ENCODE measurements at regions not wholly inside any gene's neighbourhood (a gene's known extent, or its start where the extent isn't known, plus 50 kb on each side); places are given as distances from the start of the nearest gene placed in this dataset.

DNA sequence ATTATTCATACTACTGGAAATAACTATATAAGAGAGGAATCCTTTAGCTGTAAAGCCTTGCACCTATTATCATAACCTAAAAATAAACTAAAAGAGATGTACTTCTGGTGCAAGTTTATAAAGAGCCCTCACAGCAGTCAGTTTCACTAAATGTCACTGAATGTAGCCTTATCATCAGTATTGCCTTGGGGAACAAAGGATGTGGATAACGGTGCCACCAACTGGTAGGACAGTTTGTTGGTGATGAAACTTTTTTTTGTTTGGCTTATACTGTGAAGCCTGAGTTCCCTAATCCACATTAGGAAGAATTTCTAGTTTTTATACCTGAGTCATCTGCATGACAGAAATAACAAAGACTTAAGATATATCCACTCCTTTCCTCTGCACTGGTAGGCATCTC lies 117.9 kb upstream of the COL1A2 start:
- Histone ChIP-seq H3K4me3 (no peak overlapping the region), H3K9me3 (no peaks in the 10 kb centered on the region), H3K9ac (no peak overlapping the region), H3K27ac (no peak overlapping the region), H3K27me3 (no peaks in the 10 kb centered on the region), H4K20me1 (no peaks in the 10 kb centered on the region), H3K36me3 (no peaks in the 10 kb centered on the region), H3K4me1 (peaks cover 10% of the 10 kb centered on the region), H3K4me2 (no peak overlapping the region)
- no peak for TF ChIP-seq Cebpa-rat (IDR thresholded peaks at IDR 0.05)

DNA sequence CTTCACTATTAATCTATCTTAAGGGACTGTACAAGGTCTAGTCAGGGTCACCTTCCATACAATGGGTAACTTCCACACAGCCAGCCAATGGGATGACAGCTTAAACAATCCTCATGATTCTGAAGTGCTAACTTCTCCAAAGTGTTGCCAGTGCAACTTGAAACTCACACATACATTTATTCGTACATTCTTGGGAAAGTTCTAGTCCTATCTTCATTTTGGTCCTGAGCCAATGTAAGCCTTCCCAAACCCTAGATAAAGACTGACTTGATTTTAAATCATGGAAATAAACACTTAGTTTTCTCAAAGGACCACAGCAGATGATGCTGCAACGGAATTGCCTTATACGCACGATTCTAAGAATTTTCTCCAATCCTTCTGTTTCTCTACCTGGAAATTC lies 117.5 kb upstream of the COL1A2 start:
- Histone ChIP-seq H3K4me3 (no peak overlapping the region), H3K4me2 (no peak overlapping the region), H3K27ac (no peak overlapping the region), H3K36me3 (no peaks in the 10 kb centered on the region), H4K20me1 (no peaks in the 10 kb centered on the region), H3K9ac (no peak overlapping the region), H3K27me3 (no peaks in the 10 kb centered on the region), H3K4me1 (peaks cover 10% of the 10 kb centered on the region), H3K9me3 (no peaks in the 10 kb centered on the region)
- TF ChIP-seq Cebpa-rat (IDR thresholded peaks at IDR 0.05), result no peak

DNA sequence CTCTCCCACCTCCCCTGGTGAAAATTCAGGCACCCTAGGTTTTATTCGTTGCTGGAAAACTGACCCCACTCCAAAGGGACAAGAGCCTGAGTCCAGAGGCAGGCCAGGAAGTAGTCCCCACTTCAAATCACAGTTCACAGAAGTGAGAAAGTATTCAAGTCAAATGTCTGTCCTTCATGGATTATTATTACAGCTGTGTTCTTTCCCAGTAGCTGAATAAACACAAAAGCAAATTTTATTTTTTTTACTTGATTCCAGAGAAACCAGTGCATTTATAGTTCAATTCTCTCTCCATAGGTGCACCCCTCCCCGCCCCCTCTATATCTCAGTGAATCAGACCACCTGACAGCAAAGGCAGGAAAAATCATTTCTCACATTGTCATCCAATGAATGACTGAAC lies 113.8 kb upstream of the COL1A2 start:
- Histone ChIP-seq H3K4me2 (no peak overlapping the region), H3K27me3 (no peaks in the 10 kb centered on the region), H3K4me3 (no peak overlapping the region), H3K27ac (no peak overlapping the region), H3K4me1 (peaks cover 5% of the 10 kb centered on the region), H3K9me3 (no peaks in the 10 kb centered on the region), H3K36me3 (no peaks in the 10 kb centered on the region), H4K20me1 (no peaks in the 10 kb centered on the region), H3K9ac (no peak overlapping the region)
- TF ChIP-seq Cebpa-rat (IDR thresholded peaks at IDR 0.05), result no peak

GRCh38 chr7:94284104-94284503 lies 110.6 kb upstream of the COL1A2 start:
- no peak overlapping the region for H3K4me2 ChIP-seq
- no peaks in the 10 kb centered on the region for H4K20me1 ChIP-seq
- H3K27me3 ChIP-seq, result no peaks in the 10 kb centered on the region
- H3K9me3 ChIP-seq, result no peaks in the 10 kb centered on the region
- H3K9ac ChIP-seq, result no peak overlapping the region
- no peaks in the 10 kb centered on the region for H3K4me1 ChIP-seq
- H3K4me3 ChIP-seq, result no peak overlapping the region
- H3K27ac ChIP-seq, result no peak overlapping the region
- no peak for TF ChIP-seq Cebpa-rat (IDR thresholded peaks at IDR 0.05)
- no peaks in the 10 kb centered on the region for H3K36me3 ChIP-seq

GRCh38 chr7:94286111-94286510 lies 108.6 kb upstream of the COL1A2 start:
- no peak overlapping the region for H3K27ac ChIP-seq
- H3K4me1 ChIP-seq, result no peaks in the 10 kb centered on the region
- no peaks in the 10 kb centered on the region for H4K20me1 ChIP-seq
- no peak for TF ChIP-seq Cebpa-rat (IDR thresholded peaks at IDR 0.05)
- H3K4me3 ChIP-seq, result no peak overlapping the region
- H3K4me2 ChIP-seq, result no peak overlapping the region
- no peak overlapping the region for H3K9ac ChIP-seq
- H3K9me3 ChIP-seq, result no peaks in the 10 kb centered on the region
- H3K27me3 ChIP-seq, result no peaks in the 10 kb centered on the region
- no peaks in the 10 kb centered on the region for H3K36me3 ChIP-seq

GRCh38 chr7:94288096-94288495 lies 106.6 kb upstream of the COL1A2 start:
- H3K4me1 ChIP-seq, result no peaks in the 10 kb centered on the region
- no peaks in the 10 kb centered on the region for H3K27me3 ChIP-seq
- no peak overlapping the region for H3K4me2 ChIP-seq
- TF ChIP-seq Cebpa-rat (IDR thresholded peaks at IDR 0.05), result no peak
- H3K4me3 ChIP-seq, result no peak overlapping the region
- no peaks in the 10 kb centered on the region for H4K20me1 ChIP-seq
- H3K9me3 ChIP-seq, result no peaks in the 10 kb centered on the region
- no peak overlapping the region for H3K27ac ChIP-seq
- H3K9ac ChIP-seq, result no peak overlapping the region
- H3K36me3 ChIP-seq, result no peaks in the 10 kb centered on the region

GRCh38 chr7:94289071-94289470 lies 105.6 kb upstream of the COL1A2 start:
- H3K4me2 ChIP-seq, result no peak overlapping the region

GRCh38 chr7:94294471-94295131 lies 100.1 kb upstream of the COL1A2 start:
- Histone ChIP-seq H4K20me1 (no peaks in the 10 kb centered on the region), H3K4me1 (no peaks in the 10 kb centered on the region)

More at GRCh38 chr7:94289071-94289470, 105.6 kb upstream of the COL1A2 start:
- no peak overlapping the region for H3K4me3 ChIP-seq
- H3K9ac ChIP-seq, result no peak overlapping the region
- TF ChIP-seq Cebpa-rat (IDR thresholded peaks at IDR 0.05), result no peak
- no peaks in the 10 kb centered on the region for H3K4me1 ChIP-seq
- no peaks in the 10 kb centered on the region for H3K9me3 ChIP-seq
- no peaks in the 10 kb centered on the region for H4K20me1 ChIP-seq
- H3K36me3 ChIP-seq, result no peaks in the 10 kb centered on the region
- H3K27me3 ChIP-seq, result no peaks in the 10 kb centered on the region
- H3K27ac ChIP-seq, result no peak overlapping the region

GRCh38 chr7:94295850-94296249 lies 98.8 kb upstream of the COL1A2 start:
- H3K9ac ChIP-seq, result no peak overlapping the region
- no peaks in the 10 kb centered on the region for H3K4me1 ChIP-seq

More at GRCh38 chr7:94294471-94295131, 100.1 kb upstream of the COL1A2 start:
- Histone ChIP-seq H3K4me2 (no peak overlapping the region), H3K36me3 (no peaks in the 10 kb centered on the region), H3K9ac (no peak overlapping the region), H3K4me3 (no peak overlapping the region), H3K27me3 (no peaks in the 10 kb centered on the region), H3K27ac (no peak overlapping the region), H3K9me3 (no peaks in the 10 kb centered on the region)
- TF ChIP-seq Cebpa-rat (IDR thresholded peaks at IDR 0.05), result no peak

DNA sequence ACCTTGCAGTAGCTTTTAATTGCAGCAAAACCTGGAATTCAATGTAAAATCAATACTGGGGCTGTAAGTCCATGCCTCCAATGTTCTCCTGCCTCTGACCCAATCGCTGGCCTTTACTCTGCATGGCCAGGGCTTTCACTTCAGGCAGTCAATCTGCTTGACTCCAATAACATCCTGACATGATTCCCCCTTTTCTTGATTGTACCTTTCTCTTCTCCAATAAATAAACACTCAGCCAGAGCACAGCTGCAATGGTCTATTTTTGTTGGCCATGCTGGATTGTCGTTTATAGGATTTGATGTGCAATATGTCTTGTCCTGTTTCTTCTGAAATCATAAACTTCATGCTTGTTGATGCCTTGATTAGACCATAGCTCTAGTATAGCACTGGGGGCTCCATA lies 97.8 kb upstream of the COL1A2 start:
- Histone ChIP-seq H3K9ac (no peak overlapping the region), H4K20me1 (no peaks in the 10 kb centered on the region), H3K36me3 (no peaks in the 10 kb centered on the region), H3K27me3 (no peaks in the 10 kb centered on the region), H3K9me3 (no peaks in the 10 kb centered on the region), H3K4me3 (no peak overlapping the region), H3K4me2 (no peak overlapping the region), H3K4me1 (no peaks in the 10 kb centered on the region), H3K27ac (no peak overlapping the region)
- TF ChIP-seq Cebpa-rat (IDR thresholded peaks at IDR 0.05), result no peak

More at GRCh38 chr7:94295850-94296249, 98.8 kb upstream of the COL1A2 start:
- Histone ChIP-seq H3K27ac (no peak overlapping the region), H3K4me2 (no peak overlapping the region), H3K27me3 (no peaks in the 10 kb centered on the region), H3K4me3 (no peak overlapping the region), H3K36me3 (no peaks in the 10 kb centered on the region), H3K9me3 (no peaks in the 10 kb centered on the region), H4K20me1 (no peaks in the 10 kb centered on the region)
- no peak for TF ChIP-seq Cebpa-rat (IDR thresholded peaks at IDR 0.05)

DNA sequence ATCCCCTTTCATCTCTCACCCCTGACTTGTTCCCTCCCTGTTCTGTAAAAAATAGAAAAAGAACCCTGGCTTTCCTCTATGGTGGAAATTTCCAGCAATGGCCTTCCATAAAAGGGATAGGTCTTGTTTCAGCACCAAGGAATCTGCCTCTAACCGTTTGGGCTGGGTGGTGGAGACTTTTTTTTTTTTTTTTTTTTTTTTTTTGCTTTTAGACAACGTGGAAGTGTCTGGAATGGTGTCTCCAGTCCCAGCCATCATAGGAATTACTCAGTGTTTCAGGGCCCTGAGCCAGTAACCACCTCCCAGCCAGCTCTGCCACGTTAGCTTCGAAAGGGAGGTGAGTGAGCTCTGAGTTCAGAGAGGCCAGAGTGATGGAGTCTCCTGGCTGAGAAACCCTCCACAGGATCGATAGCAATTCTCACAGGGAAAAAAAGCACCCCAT lies 97.3 kb upstream of the COL1A2 start:
- no peak overlapping the region for H3K4me2 ChIP-seq

More for the DNA sequence above, 97.3 kb upstream of the COL1A2 start:
- no peaks in the 10 kb centered on the region for H3K27me3 ChIP-seq
- H3K36me3 ChIP-seq, result no peaks in the 10 kb centered on the region
- H3K9ac ChIP-seq, result no peak overlapping the region
- H3K27ac ChIP-seq, result no peak overlapping the region
- no peak overlapping the region for H3K4me3 ChIP-seq
- no peak for TF ChIP-seq Cebpa-rat (IDR thresholded peaks at IDR 0.05)
- no peaks in the 10 kb centered on the region for H4K20me1 ChIP-seq
- no peaks in the 10 kb centered on the region for H3K9me3 ChIP-seq
- H3K4me1 ChIP-seq, result no peaks in the 10 kb centered on the region

All from BLaER1 (cell line).